ENCODE measurements at regions not wholly inside any gene's neighbourhood (a gene's known extent, or its start where the extent isn't known, plus 50 kb on each side); places are given as distances from the start of the nearest gene placed in this dataset.
A peak's percentile ranks its signal among the peaks of the same experiment; 100 is the strongest.
"Not testable (repeated sequence)": the region's sequence is repeated elsewhere in the genome, so short reads cannot be mapped to it uniquely, and the experiment has no call there.

DNA sequence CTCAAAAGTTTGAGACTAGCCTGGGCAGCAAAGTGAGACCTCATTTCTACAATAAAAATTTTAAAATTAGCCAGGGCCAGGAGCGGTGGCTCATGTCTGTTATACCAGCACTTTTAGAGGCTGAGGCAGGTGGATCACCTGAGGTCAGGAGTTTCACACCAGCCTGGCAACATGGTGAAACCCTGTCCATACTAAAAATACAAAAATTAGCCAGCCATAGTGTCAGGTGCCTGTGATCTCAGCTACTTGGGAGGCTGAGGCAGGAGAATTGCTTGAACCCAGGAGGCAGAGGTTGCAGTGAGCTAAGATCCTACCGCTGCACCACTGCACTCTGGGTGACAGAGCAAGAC, 85.1 kb upstream of the MAP4 start:
- DNase-seq, result not testable (repeated sequence)

GRCh38 chr3:48092270-48092669, 76.1 kb upstream of the MAP4 start:
- DNase-seq, result no peak

DNA sequence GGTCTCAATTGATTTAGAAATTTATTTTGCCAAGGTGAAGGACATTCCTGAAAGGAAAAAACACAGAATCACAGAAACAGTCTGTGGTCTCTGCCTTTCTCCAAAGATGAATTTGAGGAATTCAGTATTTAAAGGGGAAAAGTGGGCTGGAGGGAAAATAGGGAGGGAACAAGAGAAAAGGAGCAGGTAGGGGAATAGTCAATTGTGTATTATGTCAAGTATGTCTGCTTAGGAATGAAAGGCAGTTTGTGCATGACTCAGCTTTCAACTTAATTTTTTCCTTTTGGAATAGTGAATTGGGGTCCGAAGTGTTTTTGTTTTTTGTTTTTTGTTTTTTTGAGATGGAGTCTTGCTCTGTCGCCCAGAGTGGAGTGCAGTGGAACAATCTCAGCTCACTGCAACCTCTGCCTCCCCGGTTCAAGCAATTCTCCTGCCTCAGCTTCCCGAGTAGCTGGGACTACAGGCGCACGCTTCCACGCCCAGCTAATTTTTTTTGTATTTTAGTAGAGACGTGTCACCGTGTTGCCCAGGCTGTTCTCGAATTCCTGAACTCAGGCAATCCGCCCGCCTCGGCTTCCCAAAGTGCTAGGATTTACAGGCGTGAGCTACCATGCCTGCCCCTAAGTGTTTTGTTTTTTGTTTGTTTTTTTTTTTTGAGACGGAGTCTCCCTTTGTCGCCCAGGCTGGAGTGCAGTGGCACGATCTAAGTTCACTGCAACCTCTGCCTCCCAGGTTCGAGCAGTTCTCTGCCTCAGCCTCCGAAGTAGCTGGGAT, 74.1 kb upstream of the MAP4 start:
- no peak for DNase-seq

DNA sequence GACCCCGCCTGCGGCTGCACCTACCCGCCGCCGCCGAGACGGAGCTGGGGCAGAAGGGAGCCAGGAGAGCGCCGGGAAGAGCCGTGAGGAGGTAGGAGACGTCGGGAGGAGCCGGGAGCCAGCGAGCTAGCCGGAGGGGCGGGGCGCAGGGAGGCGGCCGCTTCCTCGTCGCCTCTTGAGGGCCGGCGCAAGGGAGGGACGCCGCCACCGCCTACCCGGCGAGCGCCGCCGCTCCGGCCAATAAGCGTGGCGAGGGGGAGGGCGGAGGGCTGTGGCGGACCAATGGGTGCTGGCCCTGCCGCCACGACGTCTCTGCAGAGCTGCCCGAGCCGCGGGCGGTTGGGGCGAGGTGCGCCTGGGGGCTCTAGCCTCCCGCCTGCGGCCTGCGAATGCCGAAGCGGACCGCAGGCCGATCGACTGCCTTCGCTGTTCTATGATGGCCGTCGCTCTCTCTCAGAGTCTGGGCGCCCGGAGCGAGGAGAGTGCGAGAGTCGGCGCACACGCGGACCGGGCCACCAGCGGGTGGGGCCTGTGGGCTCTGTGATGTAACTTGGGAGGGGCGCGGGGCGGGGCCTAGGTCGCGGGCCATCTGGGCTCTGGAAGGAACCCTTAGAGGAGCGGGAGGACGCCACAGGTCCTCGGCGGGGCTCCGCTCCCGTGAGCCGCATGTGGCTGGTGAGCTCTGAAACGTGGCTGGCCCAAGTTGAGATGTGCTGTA, 72.7 kb upstream of the MAP4 start:
- peak; percentile 89 for DNase-seq

DNA sequence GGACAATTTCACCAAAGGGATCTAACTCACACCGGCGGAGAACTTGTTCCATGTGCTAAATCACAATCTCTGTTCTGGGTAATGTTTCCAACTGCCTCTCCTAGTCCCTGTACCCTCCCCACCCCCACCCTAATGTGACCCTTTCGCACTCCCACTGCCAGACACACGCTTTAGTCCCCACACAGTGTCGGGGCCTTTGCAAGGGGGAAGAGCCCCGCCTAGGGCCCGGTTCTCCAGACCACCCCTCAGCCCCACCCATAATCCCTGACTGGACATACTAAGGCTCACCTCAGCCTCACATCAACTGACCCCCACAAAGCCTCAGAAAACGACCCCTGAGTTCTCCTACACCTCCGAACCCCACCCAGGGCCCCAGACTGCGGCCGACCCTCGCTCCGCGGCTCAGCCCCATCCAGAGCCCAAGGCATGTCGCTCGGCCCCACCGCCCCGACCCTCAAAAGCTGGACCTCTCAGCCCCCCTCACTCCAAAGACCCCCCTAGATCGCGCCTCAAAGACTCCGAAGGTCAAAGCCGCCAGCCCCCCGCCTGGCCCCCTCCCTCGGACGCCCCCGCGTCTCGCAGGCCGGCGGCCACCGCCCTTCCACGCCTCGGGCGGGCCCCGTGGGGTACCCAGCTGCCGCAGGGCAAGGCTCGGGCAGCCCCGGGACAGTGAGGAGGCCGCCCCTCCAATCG, 72.0 kb upstream of the MAP4 start:
- DNase-seq, result no peak

DNA sequence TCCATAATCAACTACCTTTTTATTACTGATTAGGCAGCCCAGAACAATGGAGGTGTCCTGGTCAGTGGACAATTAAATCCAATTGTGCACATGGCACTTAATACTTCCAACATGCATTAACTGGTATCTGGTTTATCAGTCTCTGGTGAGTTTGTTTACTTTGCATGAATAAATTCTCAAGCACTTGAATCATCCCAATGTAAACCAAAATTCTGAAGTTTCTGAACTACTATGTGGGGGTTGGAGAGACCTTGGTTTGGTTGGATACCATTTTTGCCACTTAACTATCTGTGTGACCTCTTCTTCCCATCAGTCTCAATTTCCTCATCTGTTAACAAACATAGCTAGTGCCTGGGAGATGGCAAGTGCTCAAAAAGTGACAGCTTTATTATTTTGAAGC, 70.5 kb upstream of the MAP4 start:
- no peak for DNase-seq

- no peak for DNase-seq
Measured at GRCh38 chr3:48084929-48085328, 68.7 kb upstream of the MAP4 start.

GRCh38 chr3:48084170-48084569, 68.0 kb upstream of the MAP4 start:
- DNase-seq, result no peak

DNA sequence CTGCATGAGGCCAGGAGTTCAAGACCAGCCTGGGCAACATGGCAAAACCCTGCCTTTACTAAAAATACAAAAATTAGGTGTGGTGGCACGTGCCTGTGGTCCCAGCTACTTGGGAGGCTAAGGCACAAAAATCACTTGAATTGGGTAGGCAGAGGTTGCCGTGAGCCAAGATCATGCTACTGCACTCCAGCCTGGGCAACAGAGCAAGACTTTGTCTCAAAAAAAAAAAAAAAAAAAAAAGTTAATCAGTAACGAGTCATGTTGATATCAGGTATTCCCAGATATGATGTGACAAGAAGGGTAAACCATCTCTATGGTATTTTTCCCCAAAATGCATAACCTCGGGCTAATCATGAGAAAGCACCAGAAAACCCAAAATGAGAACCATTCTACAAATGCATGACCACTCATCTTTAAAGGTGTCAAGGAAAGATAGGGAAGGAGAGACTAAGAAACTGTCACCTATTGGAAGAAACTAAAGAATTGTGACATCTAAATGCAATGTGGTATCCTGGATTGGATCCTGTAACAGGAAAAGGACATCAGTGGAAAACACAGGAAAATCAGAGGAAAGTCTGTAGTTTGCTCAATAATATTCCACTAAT, 66.5 kb upstream of the MAP4 start:
- DNase-seq, result no peak

DNA sequence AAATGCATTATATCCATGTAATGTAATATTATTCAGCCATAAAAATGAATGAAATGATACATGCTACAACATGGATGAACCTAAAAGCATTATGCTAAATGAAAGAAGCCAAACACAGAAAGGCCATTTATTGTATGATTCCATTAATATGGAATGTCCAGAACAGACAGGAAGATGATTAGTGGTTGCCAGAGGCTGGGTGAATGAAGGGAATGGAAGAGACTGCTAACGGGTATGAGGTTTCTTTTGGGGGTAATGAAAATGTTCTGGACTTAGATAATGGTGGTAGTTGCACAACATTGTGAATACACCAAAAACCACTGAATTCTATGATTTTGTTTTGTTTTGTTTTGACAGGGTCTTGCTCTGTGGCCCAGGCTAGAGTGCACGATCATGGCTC, 61.6 kb upstream of the MAP4 start:
- DNase-seq, result no peak

DNA sequence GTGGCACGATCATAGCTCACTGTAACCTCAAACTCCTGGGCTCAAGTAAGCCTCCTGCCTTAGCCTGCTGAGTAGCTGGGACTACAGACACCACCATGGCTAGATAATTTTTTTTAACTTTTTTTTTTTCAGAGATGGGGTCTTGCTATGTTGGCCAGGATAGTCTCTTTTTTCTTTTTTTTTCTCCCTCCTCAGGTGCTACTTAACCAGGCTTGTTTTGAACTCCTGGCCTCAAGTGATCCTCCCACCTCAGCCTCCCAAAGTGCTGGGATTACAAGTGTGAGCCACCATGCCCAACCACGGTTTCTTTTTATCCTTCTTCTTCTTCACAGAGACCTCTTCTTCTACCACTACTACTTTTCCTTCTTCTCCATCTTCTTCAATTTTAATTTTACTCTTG, 53.8 kb upstream of the MAP4 start:
- DNase-seq, result no peak

DNA sequence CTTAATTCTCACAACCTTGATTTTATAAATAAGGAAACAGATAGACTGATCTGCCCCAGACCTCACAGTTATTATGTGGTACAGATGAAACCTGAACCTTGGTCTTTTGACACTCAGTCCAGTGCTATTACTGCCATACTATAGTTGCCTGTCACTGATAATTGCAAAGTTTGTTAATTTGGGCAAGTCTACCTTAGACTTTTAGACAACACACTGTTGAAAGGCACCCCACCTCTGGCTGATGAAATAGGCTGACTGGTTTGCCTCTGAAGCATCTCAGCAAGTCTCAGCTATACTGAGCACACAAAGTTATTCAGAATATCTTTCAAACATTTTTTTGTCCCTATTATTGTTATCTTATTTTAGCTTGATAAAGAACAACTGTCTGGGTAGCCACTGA, 53.1 kb upstream of the MAP4 start:
- no peak for DNase-seq

- no peak for DNase-seq
Measured at GRCh38 chr3:48068886-48069285, 52.7 kb upstream of the MAP4 start.

GRCh38 chr3:48068320-48068719, 52.1 kb upstream of the MAP4 start:
- not testable (repeated sequence) for DNase-seq

DNA sequence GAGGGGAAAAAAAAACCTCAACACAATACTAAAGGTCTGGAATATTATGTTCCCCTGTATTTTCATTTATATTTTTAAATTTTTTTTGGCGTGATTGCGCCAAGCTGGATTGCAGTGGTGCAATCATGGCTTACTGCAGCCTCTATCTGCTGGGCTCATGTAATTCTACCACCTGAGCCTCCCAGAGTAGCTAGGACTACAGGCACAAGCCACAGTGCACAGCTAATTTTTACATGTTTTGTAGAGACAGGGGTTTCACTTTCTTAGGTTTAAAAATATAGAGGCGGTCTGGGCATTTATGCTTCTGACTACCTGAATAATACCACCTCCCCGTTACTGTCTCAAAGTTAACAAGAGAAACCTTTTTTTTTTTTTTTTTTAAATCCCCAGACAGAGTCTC, 51.1 kb upstream of the MAP4 start:
- no peak for DNase-seq

Measured in NK-92 treated with Interleukin-12 subunit alpha and Interleukin-12 subunit beta, amount 100 ng/mL, for 24 hours (cell line).